ENCODE measurements at regions not wholly inside any gene's neighbourhood (a gene's known extent, or its start where the extent isn't known, plus 50 kb on each side); places are given as distances from the start of the nearest gene placed in this dataset.

- no peak for TF ChIP-seq CTCF (conservative IDR thresholded peaks at IDR 0.05)
- TF ChIP-seq ZFX (IDR thresholded peaks at IDR 0.05), result no peak
These were observed 467.5 kb upstream of the NDST4 start for GRCh38 chr4:115580901-115581300.

Measured in C4-2B (cell line).